PC-3 (cell line): ENCODE measurements at regions not wholly inside any gene's neighbourhood (a gene's known extent, or its start where the extent isn't known, plus 50 kb on each side); places are given as distances from the start of the nearest gene placed in this dataset.

Experiments used
- CTCF ChIP-seq: fragments of 300-600 bp; sonication (generic); conservative IDR thresholded peaks from 2 replicates; pipeline ENCODE4 v1.5.1; 2017; ENCODE audit warnings: antibody characterized with exemption, low read depth, mild to moderate bottlenecking, low read length
- EZH2 ChIP-seq: fragments of 300-600 bp; sonication (generic); IDR thresholded peaks from one replicate; pipeline ENCODE4 v1.6.1; 2017; ENCODE audit warnings: antibody characterized with exemption, mild to moderate bottlenecking, low read length; ENCODE audit not compliant: unreplicated experiment

DNA sequence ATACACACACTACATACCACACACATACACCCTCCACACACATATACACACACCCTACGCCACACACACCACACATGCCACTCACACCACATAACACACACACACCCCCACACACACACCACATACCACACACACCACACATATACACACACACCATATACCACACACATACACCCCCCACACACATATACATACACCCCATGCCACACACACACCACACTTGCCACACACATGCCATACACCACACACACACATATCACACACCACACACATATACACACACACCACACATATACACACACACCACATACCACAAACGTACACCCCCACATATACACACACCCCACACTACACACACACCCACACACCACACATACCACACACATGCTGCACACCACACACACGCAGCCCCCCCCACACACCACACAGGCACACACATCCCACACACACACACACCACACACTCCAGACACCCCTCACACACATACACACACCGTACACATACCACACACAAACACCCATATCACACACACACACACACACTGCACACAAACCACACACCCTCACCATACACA, 76.7 kb upstream of the TMPRSS2 start:
- TF ChIP-seq EZH2 (no peak), CTCF (no peak)
